ENCODE measurements at regions not wholly inside any gene's neighbourhood (a gene's known extent, or its start where the extent isn't known, plus 50 kb on each side); places are given as distances from the start of the nearest gene placed in this dataset.

- H3K4me3 ChIP-seq = no peak overlapping the region
- peaks cover 0 to 5% (median 0%) of the 10 kb centered on the region in 4 donors for H3K4me1 ChIP-seq
- intact Hi-C loops (cut with DNase I; ENCODE audit: low total_unique reads) = no loop called here
- no peak overlapping the region for H3K27ac ChIP-seq
- H3K27me3 ChIP-seq = no peaks in the 10 kb centered on the region
- TF ChIP-seq CTCF (IDR thresholded peaks at IDR 0.05) = no peak
- no peak for DNase-seq
- peaks cover 0 to 1% (median 0%) of the 10 kb centered on the region in 3 donors for H3K9me3 ChIP-seq
- no peaks in the 10 kb centered on the region for H3K36me3 ChIP-seq
These were observed 949.6 kb downstream of the CDH11 start for GRCh38 chr16:64172226-64172625.

- TF ChIP-seq CTCF (IDR thresholded peaks at IDR 0.05) = no peak
- no peaks in the 10 kb centered on the region for H3K27me3 ChIP-seq
These were observed 950.2 kb downstream of the CDH11 start for GRCh38 chr16:64171632-64172031.

GRCh38 chr16:64168371-64168770 is 953.5 kb downstream of the CDH11 start:
- H3K9me3 ChIP-seq = no peaks in the 10 kb centered on the region
- intact Hi-C loops (cut with DNase I; ENCODE audit: low total_unique reads) = no loop called here
- TF ChIP-seq CTCF (IDR thresholded peaks at IDR 0.05) = no peak

More at GRCh38 chr16:64171632-64172031, 950.2 kb downstream of the CDH11 start:
- H3K9me3 ChIP-seq = no peaks in the 10 kb centered on the region
- no peaks in the 10 kb centered on the region for H3K36me3 ChIP-seq
- intact Hi-C loops (cut with DNase I; ENCODE audit: low total_unique reads) = no loop called here
- no peak overlapping the region for H3K4me3 ChIP-seq
- H3K27ac ChIP-seq = no peak overlapping the region
- no peak for DNase-seq
- H3K4me1 ChIP-seq = peaks cover 0 to 5% (median 0%) of the 10 kb centered on the region in 4 donors

GRCh38 chr16:64167936-64168335 is 953.9 kb downstream of the CDH11 start:
- TF ChIP-seq CTCF (IDR thresholded peaks at IDR 0.05) = no peak
- Histone ChIP-seq H3K4me1 (no peaks in the 10 kb centered on the region), H3K27ac (no peak overlapping the region), H3K9me3 (no peaks in the 10 kb centered on the region), H3K27me3 (no peaks in the 10 kb centered on the region), H3K4me3 (no peak overlapping the region), H3K36me3 (no peaks in the 10 kb centered on the region)
- intact Hi-C loops (cut with DNase I; ENCODE audit: low total_unique reads) = no loop called here
- DNase-seq = no peak

More at GRCh38 chr16:64168371-64168770, 953.5 kb downstream of the CDH11 start:
- no peak overlapping the region for H3K4me3 ChIP-seq
- no peaks in the 10 kb centered on the region for H3K36me3 ChIP-seq
- no peak overlapping the region for H3K27ac ChIP-seq
- H3K27me3 ChIP-seq = no peaks in the 10 kb centered on the region
- no peaks in the 10 kb centered on the region for H3K4me1 ChIP-seq
- no peak for DNase-seq

- Histone ChIP-seq H3K36me3 (no peaks in the 10 kb centered on the region), H3K4me1 (no peaks in the 10 kb centered on the region), H3K27me3 (no peaks in the 10 kb centered on the region), H3K27ac (no peak overlapping the region), H3K4me3 (no peak overlapping the region), H3K9me3 (no peaks in the 10 kb centered on the region)
- no peak for DNase-seq
- intact Hi-C loops (cut with DNase I; ENCODE audit: low total_unique reads) = no loop called here
- no peak for TF ChIP-seq CTCF (IDR thresholded peaks at IDR 0.05)
These were observed 956.5 kb downstream of the CDH11 start for GRCh38 chr16:64165368-64165767.

Data from tibial artery (tissue), 4 donors.